Colonic mucosa (tissue), 4 donors: ENCODE measurements at regions not wholly inside any gene's neighbourhood (a gene's known extent, or its start where the extent isn't known, plus 50 kb on each side); places are given as distances from the start of the nearest gene placed in this dataset.

Experiments
- DNase-seq: peaks from one replicate; pipeline ENCODE4 v3.0.0-alpha.2; 2020
- H3K27ac ChIP-seq: fragments of 200-600 bp; one replicate; pipeline ENCODE4 v1.8.0; 2021
- H3K27me3 ChIP-seq: fragments of 200-600 bp; one replicate; pipeline ENCODE4 v1.8.0; 2021
- H3K36me3 ChIP-seq: fragments of 200-600 bp; one replicate; pipeline ENCODE4 v1.8.0; 2021
- H3K4me1 ChIP-seq: fragments of 200-600 bp; one replicate; pipeline ENCODE4 v1.8.0; 2021; ENCODE audit warnings: mild to moderate bottlenecking
- H3K4me3 ChIP-seq: fragments of 200-600 bp; one replicate; pipeline ENCODE4 v1.8.0; 2021
- H3K9ac ChIP-seq, 2 donors: one replicate each; pipeline ENCODE4 v1.7.0; 2013; ENCODE audit warnings: control low read depth in 2 of 2, low read depth in 2 of 2, low read length in 2 of 2
- H3K9me3 ChIP-seq: fragments of 200-600 bp; one replicate; pipeline ENCODE4 v1.8.0; 2021
- CTCF ChIP-seq: fragments of 200-600 bp; IDR thresholded peaks from one replicate; pipeline ENCODE4 v1.8.0; 2022; ENCODE audit warnings: antibody characterized with exemption, mild to moderate bottlenecking
- intact Hi-C: fragments of 100-400 bp; cut with DNase I; formaldehyde crosslinking; loops from one replicate; pipeline ENCODE4 v1.14.1; 2022
- donor health status: healthy.
- donor health status: DM: no; HTN: no; CAD: no.
- donor health status: DM: no; HTN: no; CAD: no.

- Histone ChIP-seq H3K27me3 (no peaks in the 10 kb centered on the region), H3K36me3 (no peaks in the 10 kb centered on the region), H3K4me1 (peaks cover 6% of the 10 kb centered on the region), H3K9me3 (no peaks in the 10 kb centered on the region), H3K9ac (peak overlapping the region in 1 of 2 donors; percentile 35), H3K27ac (peak overlapping the region; percentile 38), H3K4me3 (no peak overlapping the region)
- peak; percentile 63 for DNase-seq
- intact Hi-C loops, result loop anchor here (5.0 to 10.0 kb wide), 2 partner anchors 107 to 250 kb away; no protein-coding TSS in a partner anchor
- TF ChIP-seq CTCF, result peak; percentile 34
Measured at GRCh38 chr4:184287697-184288255, 70.1 kb upstream of the ENPP6 start.

GRCh38 chr4:184286358-184286757 is 68.7 kb upstream of the ENPP6 start:
- H3K9ac ChIP-seq, result no peak overlapping the region
- no peaks in the 10 kb centered on the region for H3K27me3 ChIP-seq
- H3K27ac ChIP-seq, result no peak overlapping the region
- intact Hi-C loops, result loop anchor here (5.0 to 10.0 kb wide), 2 partner anchors 108 to 251 kb away; no protein-coding TSS in a partner anchor
- no peak for DNase-seq
- no peaks in the 10 kb centered on the region for H3K9me3 ChIP-seq
- no peak overlapping the region for H3K4me3 ChIP-seq
- peaks cover 15% of the 10 kb centered on the region for H3K4me1 ChIP-seq
- TF ChIP-seq CTCF, result no peak
- H3K36me3 ChIP-seq, result no peaks in the 10 kb centered on the region

GRCh38 chr4:184284742-184285141 is 67.1 kb upstream of the ENPP6 start:
- no peaks in the 10 kb centered on the region for H3K9me3 ChIP-seq
- H3K27me3 ChIP-seq, result no peaks in the 10 kb centered on the region
- no peak for DNase-seq
- H3K4me1 ChIP-seq, result peaks cover 15% of the 10 kb centered on the region
- no peak overlapping the region for H3K4me3 ChIP-seq
- no peak overlapping the region for H3K27ac ChIP-seq
- intact Hi-C loops, result loop anchor here (5.0 to 10.0 kb wide), 2 partner anchors 110 to 253 kb away; no protein-coding TSS in a partner anchor
- H3K36me3 ChIP-seq, result no peaks in the 10 kb centered on the region
- no peak for TF ChIP-seq CTCF
- H3K9ac ChIP-seq, result no peak overlapping the region

- no peak for DNase-seq
- Histone ChIP-seq H3K9ac (peak overlapping the region; percentile 32 to 57), H3K4me1 (peaks cover 15% of the 10 kb centered on the region), H3K9me3 (no peaks in the 10 kb centered on the region), H3K27me3 (no peaks in the 10 kb centered on the region), H3K4me3 (no peak overlapping the region), H3K27ac (no peak overlapping the region), H3K36me3 (no peaks in the 10 kb centered on the region)
- intact Hi-C loops, result loop anchor here (10.0 kb wide), 1 partner anchor 110 kb away; no protein-coding TSS in a partner anchor
- TF ChIP-seq CTCF, result no peak
Measured at GRCh38 chr4:184284336-184284690, 66.6 kb upstream of the ENPP6 start.

- Histone ChIP-seq H3K27ac (peak overlapping the region; percentile 12), H3K9me3 (no peaks in the 10 kb centered on the region), H3K4me3 (no peak overlapping the region), H3K4me1 (peaks cover 15% of the 10 kb centered on the region), H3K27me3 (no peaks in the 10 kb centered on the region), H3K9ac (peak overlapping the region; percentile 32 to 57), H3K36me3 (no peaks in the 10 kb centered on the region)
- no peak for TF ChIP-seq CTCF
- DNase-seq, result peak; percentile 86
- intact Hi-C loops, result loop anchor here (10.0 kb wide), 1 partner anchor 111 kb away; no protein-coding TSS in a partner anchor
Measured at GRCh38 chr4:184283659-184284335, 66.1 kb upstream of the ENPP6 start.
